Muscle layer of duodenum (tissue), 2 donors: ENCODE measurements at regions not wholly inside any gene's neighbourhood (a gene's known extent, or its start where the extent isn't known, plus 50 kb on each side); places are given as distances from the start of the nearest gene placed in this dataset.
"Not testable (repeated sequence)": the region's sequence is repeated elsewhere in the genome, so short reads cannot be mapped to it uniquely, and the experiment has no call there.

Experiments
- H3K27ac ChIP-seq: one replicate; pipeline ENCODE4 v1.7.0; 2013; ENCODE audit warnings: mild to moderate bottlenecking, low read length
- H3K27me3 ChIP-seq: one replicate; pipeline ENCODE4 v1.7.0; 2013; ENCODE audit warnings: low read depth, mild to moderate bottlenecking, control low read depth, low read length
- H3K36me3 ChIP-seq, 2 donors: one replicate each; pipeline ENCODE4 v1.7.0; 2013; ENCODE audit warnings: low read length in 2 of 2, control low read depth in 1 of 2, mild to moderate bottlenecking in 1 of 2; ENCODE audit not compliant: insufficient read depth in 2 of 2, control insufficient read depth in 1 of 2
- H3K4me1 ChIP-seq, 2 donors: one replicate each; pipeline ENCODE4 v1.7.0; 2013; ENCODE audit warnings: low read length in 2 of 2, mild to moderate bottlenecking in 2 of 2, control low read depth in 1 of 2, moderate library complexity in 1 of 2; ENCODE audit not compliant: insufficient read depth in 2 of 2, control insufficient read depth in 1 of 2
- H3K4me3 ChIP-seq, 2 donors: one replicate each; pipeline ENCODE4 v1.7.0; 2013; ENCODE audit warnings: low read length in 2 of 2, low read depth in 1 of 2, mild to moderate bottlenecking in 1 of 2
- H3K9me3 ChIP-seq, 2 donors: one replicate each; pipeline ENCODE4 v1.7.0; 2013; ENCODE audit warnings: low read length in 2 of 2, control low read depth in 1 of 2, mild to moderate bottlenecking in 1 of 2; ENCODE audit not compliant: control insufficient read depth in 1 of 2
- donor health status: healthy.

- Histone ChIP-seq H3K27ac (no peak overlapping the region), H3K27me3 (no peaks in the 10 kb centered on the region), H3K4me1 (no peaks in the 10 kb centered on the region), H3K9me3 (no peaks in the 10 kb centered on the region), H3K36me3 (no peaks in the 10 kb centered on the region), H3K4me3 (no peak overlapping the region)
Observed at GRCh38 chr9:106779796-106780195, 83.2 kb upstream of the ZNF462 start.

GRCh38 chr9:106783121-106783520, 79.8 kb upstream of the ZNF462 start:
- Histone ChIP-seq H3K27me3 (no peaks in the 10 kb centered on the region), H3K4me3 (no peak overlapping the region), H3K4me1 (no peaks in the 10 kb centered on the region), H3K27ac (no peak overlapping the region), H3K36me3 (no peaks in the 10 kb centered on the region), H3K9me3 (no peaks in the 10 kb centered on the region)

GRCh38 chr9:106784076-106784475, 78.9 kb upstream of the ZNF462 start:
- Histone ChIP-seq H3K27ac (no peak overlapping the region), H3K9me3 (no peaks in the 10 kb centered on the region), H3K4me1 (no peaks in the 10 kb centered on the region), H3K36me3 (no peaks in the 10 kb centered on the region), H3K27me3 (no peaks in the 10 kb centered on the region), H3K4me3 (no peak overlapping the region)

GRCh38 chr9:106785200-106785599, 77.8 kb upstream of the ZNF462 start:
- Histone ChIP-seq H3K9me3 (no peaks in the 10 kb centered on the region), H3K4me1 (no peaks in the 10 kb centered on the region), H3K27me3 (no peaks in the 10 kb centered on the region), H3K36me3 (no peaks in the 10 kb centered on the region), H3K4me3 (no peak overlapping the region), H3K27ac (no peak overlapping the region)

- not testable (repeated sequence) for H3K27ac ChIP-seq, H3K27me3 ChIP-seq, H3K9me3 ChIP-seq, H3K4me1 ChIP-seq, H3K36me3 ChIP-seq, H3K4me3 ChIP-seq
Observed at GRCh38 chr9:106788021-106788420, 74.9 kb upstream of the ZNF462 start.

- Histone ChIP-seq H3K4me1 (peaks cover 0 to 12% of the 10 kb centered on the region in 2 donors), H3K4me3 (no peak overlapping the region), H3K27me3 (no peaks in the 10 kb centered on the region), H3K36me3 (no peaks in the 10 kb centered on the region), H3K9me3 (no peaks in the 10 kb centered on the region), H3K27ac (no peak overlapping the region)
Observed at GRCh38 chr9:106795031-106795430, 67.9 kb upstream of the ZNF462 start.

- Histone ChIP-seq H3K4me1 (peaks cover 0 to 12% of the 10 kb centered on the region in 2 donors), H3K4me3 (no peak overlapping the region), H3K27me3 (no peaks in the 10 kb centered on the region), H3K27ac (no peak overlapping the region), H3K9me3 (no peaks in the 10 kb centered on the region), H3K36me3 (no peaks in the 10 kb centered on the region)
Observed at GRCh38 chr9:106796771-106797170, 66.2 kb upstream of the ZNF462 start.

GRCh38 chr9:106797299-106797698, 65.7 kb upstream of the ZNF462 start:
- H3K4me1 ChIP-seq: peaks cover 0 to 12% of the 10 kb centered on the region in 2 donors
- H3K27me3 ChIP-seq: no peaks in the 10 kb centered on the region
- H3K4me3 ChIP-seq: no peak overlapping the region
- H3K27ac ChIP-seq: no peak overlapping the region
- no peaks in the 10 kb centered on the region for H3K36me3 ChIP-seq
- H3K9me3 ChIP-seq: no peaks in the 10 kb centered on the region

GRCh38 chr9:106798016-106798799, 64.8 kb upstream of the ZNF462 start:
- Histone ChIP-seq H3K9me3 (no peaks in the 10 kb centered on the region), H3K4me1 (peaks cover 0 to 12% of the 10 kb centered on the region in 2 donors), H3K27ac (no peak overlapping the region), H3K36me3 (no peaks in the 10 kb centered on the region), H3K27me3 (no peaks in the 10 kb centered on the region), H3K4me3 (no peak overlapping the region)

GRCh38 chr9:106799152-106799551, 63.8 kb upstream of the ZNF462 start:
- peaks cover 0 to 12% of the 10 kb centered on the region in 2 donors for H3K4me1 ChIP-seq
- H3K9me3 ChIP-seq: no peaks in the 10 kb centered on the region
- H3K27ac ChIP-seq: no peak overlapping the region
- H3K36me3 ChIP-seq: no peaks in the 10 kb centered on the region
- no peak overlapping the region for H3K4me3 ChIP-seq
- no peaks in the 10 kb centered on the region for H3K27me3 ChIP-seq

GRCh38 chr9:106800701-106801270, 62.2 kb upstream of the ZNF462 start:
- Histone ChIP-seq H3K4me3 (no peak overlapping the region), H3K9me3 (no peaks in the 10 kb centered on the region), H3K36me3 (no peaks in the 10 kb centered on the region), H3K27ac (no peak overlapping the region), H3K4me1 (peaks cover 0 to 12% of the 10 kb centered on the region in 2 donors), H3K27me3 (no peaks in the 10 kb centered on the region)

- Histone ChIP-seq H3K9me3 (no peaks in the 10 kb centered on the region), H3K4me3 (no peak overlapping the region), H3K27ac (no peak overlapping the region), H3K4me1 (peaks cover 0 to 12% of the 10 kb centered on the region in 2 donors), H3K36me3 (no peaks in the 10 kb centered on the region), H3K27me3 (no peaks in the 10 kb centered on the region)
Observed at GRCh38 chr9:106801816-106802215, 61.1 kb upstream of the ZNF462 start.
